HL-60 (cell line): ENCODE measurements at regions not wholly inside any gene's neighbourhood (a gene's known extent, or its start where the extent isn't known, plus 50 kb on each side); places are given as distances from the start of the nearest gene placed in this dataset.

Experiments used
- DNase-seq, 2 experiments: peaks; one replicate each; pipeline ENCODE4 v3.0.0-alpha.2; 2010 to 2020; ENCODE audit warnings: low read depth in 1 of 2, low spot score in 1 of 2
- H3K27ac ChIP-seq: fragments of 250-450 bp; sonication (Bioruptor Pico); replicated peaks from 2 replicates; pipeline ENCODE4 v1.5.1; 2020; ENCODE audit warnings: mild to moderate bottlenecking, moderate library complexity
- H3K27me3 ChIP-seq: fragments of 250-450 bp; sonication (Bioruptor Pico); 2 replicates; pipeline ENCODE4 v1.5.1; 2021; ENCODE audit warnings: mild to moderate bottlenecking, moderate library complexity; ENCODE audit not compliant: insufficient read depth, poor library complexity, severe bottlenecking
- H3K4me3 ChIP-seq: replicated peaks from 2 replicates; pipeline ENCODE4 v1.5.1; 2011; ENCODE audit warnings: mild to moderate bottlenecking, control low read depth, low read length; ENCODE audit not compliant: insufficient read depth
- GABPA ChIP-seq: IDR thresholded peaks from 2 replicates; pipeline ENCODE4 v1.6.1; 2012; ENCODE audit warnings: low read depth
- POLR2AphosphoS5 ChIP-seq: IDR thresholded peaks from 2 replicates; pipeline ENCODE4 v1.6.1; 2012; ENCODE audit warnings: low read depth
- SPI1 ChIP-seq: IDR thresholded peaks from 2 replicates; pipeline ENCODE4 v1.6.1; 2012; ENCODE audit warnings: low read depth, mild to moderate bottlenecking, borderline replicate concordance
- TF ChIP-seq, protein P1 (sequence below): IDR thresholded peaks from 2 replicates; pipeline ENCODE4 v1.6.1; 2012; ENCODE audit warnings: low read depth; ENCODE audit not compliant: insufficient replicate concordance
- TF ChIP-seq, protein P2 (sequence below): IDR thresholded peaks from one replicate; pipeline ENCODE4 v1.5.1; 2011; ENCODE audit warnings: low read length, control low read depth, inconsistent platforms; ENCODE audit not compliant: insufficient read depth

- H3K27ac ChIP-seq, result no peak overlapping the region
- no peaks in the 10 kb centered on the region for H3K27me3 ChIP-seq
- TF ChIP-seq, protein P1, sequence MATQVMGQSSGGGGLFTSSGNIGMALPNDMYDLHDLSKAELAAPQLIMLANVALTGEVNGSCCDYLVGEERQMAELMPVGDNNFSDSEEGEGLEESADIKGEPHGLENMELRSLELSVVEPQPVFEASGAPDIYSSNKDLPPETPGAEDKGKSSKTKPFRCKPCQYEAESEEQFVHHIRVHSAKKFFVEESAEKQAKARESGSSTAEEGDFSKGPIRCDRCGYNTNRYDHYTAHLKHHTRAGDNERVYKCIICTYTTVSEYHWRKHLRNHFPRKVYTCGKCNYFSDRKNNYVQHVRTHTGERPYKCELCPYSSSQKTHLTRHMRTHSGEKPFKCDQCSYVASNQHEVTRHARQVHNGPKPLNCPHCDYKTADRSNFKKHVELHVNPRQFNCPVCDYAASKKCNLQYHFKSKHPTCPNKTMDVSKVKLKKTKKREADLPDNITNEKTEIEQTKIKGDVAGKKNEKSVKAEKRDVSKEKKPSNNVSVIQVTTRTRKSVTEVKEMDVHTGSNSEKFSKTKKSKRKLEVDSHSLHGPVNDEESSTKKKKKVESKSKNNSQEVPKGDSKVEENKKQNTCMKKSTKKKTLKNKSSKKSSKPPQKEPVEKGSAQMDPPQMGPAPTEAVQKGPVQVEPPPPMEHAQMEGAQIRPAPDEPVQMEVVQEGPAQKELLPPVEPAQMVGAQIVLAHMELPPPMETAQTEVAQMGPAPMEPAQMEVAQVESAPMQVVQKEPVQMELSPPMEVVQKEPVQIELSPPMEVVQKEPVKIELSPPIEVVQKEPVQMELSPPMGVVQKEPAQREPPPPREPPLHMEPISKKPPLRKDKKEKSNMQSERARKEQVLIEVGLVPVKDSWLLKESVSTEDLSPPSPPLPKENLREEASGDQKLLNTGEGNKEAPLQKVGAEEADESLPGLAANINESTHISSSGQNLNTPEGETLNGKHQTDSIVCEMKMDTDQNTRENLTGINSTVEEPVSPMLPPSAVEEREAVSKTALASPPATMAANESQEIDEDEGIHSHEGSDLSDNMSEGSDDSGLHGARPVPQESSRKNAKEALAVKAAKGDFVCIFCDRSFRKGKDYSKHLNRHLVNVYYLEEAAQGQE, result no peak
- TF ChIP-seq, protein P2, sequence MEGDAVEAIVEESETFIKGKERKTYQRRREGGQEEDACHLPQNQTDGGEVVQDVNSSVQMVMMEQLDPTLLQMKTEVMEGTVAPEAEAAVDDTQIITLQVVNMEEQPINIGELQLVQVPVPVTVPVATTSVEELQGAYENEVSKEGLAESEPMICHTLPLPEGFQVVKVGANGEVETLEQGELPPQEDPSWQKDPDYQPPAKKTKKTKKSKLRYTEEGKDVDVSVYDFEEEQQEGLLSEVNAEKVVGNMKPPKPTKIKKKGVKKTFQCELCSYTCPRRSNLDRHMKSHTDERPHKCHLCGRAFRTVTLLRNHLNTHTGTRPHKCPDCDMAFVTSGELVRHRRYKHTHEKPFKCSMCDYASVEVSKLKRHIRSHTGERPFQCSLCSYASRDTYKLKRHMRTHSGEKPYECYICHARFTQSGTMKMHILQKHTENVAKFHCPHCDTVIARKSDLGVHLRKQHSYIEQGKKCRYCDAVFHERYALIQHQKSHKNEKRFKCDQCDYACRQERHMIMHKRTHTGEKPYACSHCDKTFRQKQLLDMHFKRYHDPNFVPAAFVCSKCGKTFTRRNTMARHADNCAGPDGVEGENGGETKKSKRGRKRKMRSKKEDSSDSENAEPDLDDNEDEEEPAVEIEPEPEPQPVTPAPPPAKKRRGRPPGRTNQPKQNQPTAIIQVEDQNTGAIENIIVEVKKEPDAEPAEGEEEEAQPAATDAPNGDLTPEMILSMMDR, result no peak
- no peak for TF ChIP-seq POLR2AphosphoS5
- TF ChIP-seq SPI1, result no peak
- TF ChIP-seq GABPA, result no peak
- H3K4me3 ChIP-seq, result no peak overlapping the region
- DNase-seq, result no peak
Measured at GRCh38 chr10:29962166-29962850, 97.1 kb downstream of the JCAD start.

DNA sequence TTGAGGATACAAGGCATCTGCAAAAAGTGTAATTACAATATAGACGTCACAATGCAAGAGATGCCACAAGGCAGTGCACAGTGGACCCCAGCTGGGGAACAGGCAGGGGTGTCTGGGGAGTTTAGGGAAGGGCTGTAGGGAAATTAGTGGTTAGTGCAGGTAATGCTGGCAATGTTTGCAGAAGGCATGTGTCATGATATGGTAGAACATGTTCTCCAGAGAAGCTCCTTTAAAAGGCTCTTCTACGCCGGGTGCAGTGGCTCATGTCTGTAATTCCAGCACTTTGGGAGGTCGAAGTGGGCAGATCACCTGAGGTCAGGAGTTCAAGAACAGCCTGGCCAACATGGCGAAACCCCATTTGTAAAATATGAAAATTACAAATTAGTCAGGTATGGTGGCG lies 98.0 kb downstream of the JCAD start:
- Histone ChIP-seq H3K27ac (no peak overlapping the region), H3K4me3 (no peak overlapping the region), H3K27me3 (no peaks in the 10 kb centered on the region)
- DNase-seq, result no peak
- TF ChIP-seq GABPA (no peak), SPI1 (no peak), POLR2AphosphoS5 (no peak)
- TF ChIP-seq, protein P1, result no peak
- TF ChIP-seq, protein P2, result no peak

GRCh38 chr10:29960261-29960660 lies 99.1 kb downstream of the JCAD start:
- H3K27me3 ChIP-seq, result no peaks in the 10 kb centered on the region
- no peak overlapping the region for H3K4me3 ChIP-seq
- H3K27ac ChIP-seq, result no peak overlapping the region
- no peak for DNase-seq
- TF ChIP-seq, protein P2, result no peak
- TF ChIP-seq GABPA, result no peak
- TF ChIP-seq, protein P1, result no peak
- TF ChIP-seq SPI1, result no peak
- no peak for TF ChIP-seq POLR2AphosphoS5
